ENCODE measurements at regions not wholly inside any gene's neighbourhood (a gene's known extent, or its start where the extent isn't known, plus 50 kb on each side); places are given as distances from the start of the nearest gene placed in this dataset.

DNA sequence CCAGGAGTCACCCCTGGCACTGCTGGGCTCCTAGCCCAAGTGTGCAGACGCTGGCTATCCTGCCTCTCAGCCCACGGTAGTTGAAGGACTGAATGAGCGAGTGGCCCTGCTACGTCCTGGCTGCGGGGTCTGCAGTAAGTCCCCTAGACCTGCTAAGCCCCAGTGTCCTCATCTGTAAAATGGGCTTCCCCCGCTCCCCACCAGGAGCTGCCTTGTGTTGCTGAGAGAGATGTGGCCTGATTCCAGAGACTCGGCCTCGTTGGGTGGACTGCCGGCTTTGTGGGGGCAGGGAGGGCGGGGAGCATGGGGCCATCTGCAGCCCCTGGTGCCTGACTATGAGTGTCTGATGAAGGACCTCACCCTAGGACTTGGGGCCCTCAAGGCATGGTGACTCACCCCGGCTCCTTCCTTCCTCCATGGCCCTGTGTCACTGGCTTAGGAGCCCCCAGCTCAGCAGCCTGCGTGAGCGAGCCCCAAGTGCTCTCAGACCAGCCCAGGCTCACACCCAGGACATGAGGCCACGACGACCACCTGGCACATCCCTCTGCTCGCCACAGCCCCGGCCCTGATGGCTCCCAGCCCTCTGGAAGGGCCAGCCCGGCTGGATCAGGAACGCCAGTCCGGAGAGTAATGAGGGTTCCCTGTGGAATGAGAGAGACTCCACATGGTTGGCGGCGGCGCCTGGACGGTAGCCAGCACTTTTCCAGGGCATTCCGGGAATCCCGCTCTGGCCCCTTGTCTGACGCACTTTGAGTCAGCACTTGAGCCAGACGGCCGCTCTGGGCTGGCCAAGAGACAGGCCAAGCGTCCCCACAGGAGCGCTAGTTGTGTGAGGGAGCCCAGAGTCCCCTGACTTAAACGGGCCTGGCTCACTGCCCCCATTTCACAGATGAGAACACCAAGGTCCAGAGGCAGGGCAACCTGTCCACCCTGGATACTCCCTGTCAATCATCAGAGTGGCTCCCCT lies 50.5 kb upstream of the SHISAL1 start:
- no peaks in the 10 kb centered on the region for H3K36me3 ChIP-seq

DNA sequence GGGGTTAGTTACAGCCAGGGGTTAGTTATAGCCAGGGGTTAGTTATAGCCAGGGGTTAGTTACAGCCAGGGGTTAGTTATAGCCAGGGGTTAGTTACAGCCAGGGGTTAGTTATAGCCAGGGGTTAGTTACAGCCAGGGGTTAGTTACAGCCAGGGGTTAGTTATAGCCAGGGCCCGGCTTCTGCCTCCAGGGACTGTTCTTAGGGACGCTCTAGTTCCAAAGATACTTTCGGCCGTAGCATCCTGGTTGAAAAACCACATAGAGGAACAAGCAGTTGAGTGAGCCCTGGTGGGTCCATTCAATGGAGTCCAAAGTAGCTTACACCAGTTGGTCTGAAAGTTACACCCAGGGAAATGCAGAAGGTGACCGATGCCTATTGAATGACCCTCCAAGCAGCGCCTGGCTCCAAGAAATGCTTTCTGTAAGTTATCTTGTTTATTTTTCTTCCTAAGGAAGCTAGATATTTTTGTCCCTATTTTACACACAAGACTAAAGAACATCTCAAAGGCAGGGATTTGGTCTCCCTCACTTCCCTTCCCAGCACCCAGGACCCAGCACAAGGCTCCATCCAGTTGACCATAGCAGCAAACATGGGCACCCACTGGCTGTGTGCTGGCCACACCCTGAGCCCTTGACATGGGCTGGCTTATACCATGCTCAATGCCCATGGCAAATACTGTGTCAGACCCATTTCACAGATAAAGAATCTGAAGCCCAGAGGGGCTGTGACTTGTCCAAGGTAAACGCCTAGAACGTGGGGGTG lies 49.7 kb upstream of the SHISAL1 start:
- H3K4me3 ChIP-seq, result peak overlapping the region in 1 of 3 donors; percentile 51
- peaks cover 12 to 15% of the 10 kb centered on the region in 2 donors for H3K4me1 ChIP-seq
- H3K36me3 ChIP-seq, result no peaks in the 10 kb centered on the region
- H3K9me3 ChIP-seq, result no peaks in the 10 kb centered on the region
- DNase-seq (ENCODE audit: low spot score in 2 of 2), result no peak
- TF ChIP-seq POLR2AphosphoS5 (IDR thresholded peaks at IDR 0.05), result no peak
- no peak for TF ChIP-seq POLR2A (IDR thresholded peaks at IDR 0.05)
- TF ChIP-seq, protein P1, sequence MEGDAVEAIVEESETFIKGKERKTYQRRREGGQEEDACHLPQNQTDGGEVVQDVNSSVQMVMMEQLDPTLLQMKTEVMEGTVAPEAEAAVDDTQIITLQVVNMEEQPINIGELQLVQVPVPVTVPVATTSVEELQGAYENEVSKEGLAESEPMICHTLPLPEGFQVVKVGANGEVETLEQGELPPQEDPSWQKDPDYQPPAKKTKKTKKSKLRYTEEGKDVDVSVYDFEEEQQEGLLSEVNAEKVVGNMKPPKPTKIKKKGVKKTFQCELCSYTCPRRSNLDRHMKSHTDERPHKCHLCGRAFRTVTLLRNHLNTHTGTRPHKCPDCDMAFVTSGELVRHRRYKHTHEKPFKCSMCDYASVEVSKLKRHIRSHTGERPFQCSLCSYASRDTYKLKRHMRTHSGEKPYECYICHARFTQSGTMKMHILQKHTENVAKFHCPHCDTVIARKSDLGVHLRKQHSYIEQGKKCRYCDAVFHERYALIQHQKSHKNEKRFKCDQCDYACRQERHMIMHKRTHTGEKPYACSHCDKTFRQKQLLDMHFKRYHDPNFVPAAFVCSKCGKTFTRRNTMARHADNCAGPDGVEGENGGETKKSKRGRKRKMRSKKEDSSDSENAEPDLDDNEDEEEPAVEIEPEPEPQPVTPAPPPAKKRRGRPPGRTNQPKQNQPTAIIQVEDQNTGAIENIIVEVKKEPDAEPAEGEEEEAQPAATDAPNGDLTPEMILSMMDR (IDR thresholded peaks at IDR 0.05), result no peak
- intact Hi-C loops (cut with DNase I; ENCODE audit: low total_unique reads), result loop anchor here (10.0 kb wide), 1 partner anchor 1208 kb away; the partner anchor contains the start of gene TSPO
- no peaks in the 10 kb centered on the region for H3K27me3 ChIP-seq
- H3K27ac ChIP-seq, result peak overlapping the region; percentile 33 to 81

More for the DNA sequence above, 50.5 kb upstream of the SHISAL1 start:
- Histone ChIP-seq H3K27ac (peak overlapping the region; percentile 33 to 81), H3K9me3 (no peaks in the 10 kb centered on the region), H3K27me3 (no peaks in the 10 kb centered on the region), H3K4me1 (peaks cover 12 to 15% of the 10 kb centered on the region in 2 donors), H3K4me3 (peak overlapping the region in 1 of 3 donors; percentile 51)
- TF ChIP-seq, protein P1 (IDR thresholded peaks at IDR 0.05), result no peak
- TF ChIP-seq POLR2AphosphoS5 (IDR thresholded peaks at IDR 0.05), result peak in 2 of 3 donors; percentile 39 to 84
- intact Hi-C loops (cut with DNase I; ENCODE audit: low total_unique reads), result loop anchor here (10.0 kb wide), 1 partner anchor 1208 kb away; the partner anchor contains the start of gene TSPO
- peak in 1 of 2 donors; percentile 76 for DNase-seq (ENCODE audit: low spot score in 2 of 2)
